ENCODE measurements at regions not wholly inside any gene's neighbourhood (a gene's known extent, or its start where the extent isn't known, plus 50 kb on each side); places are given as distances from the start of the nearest gene placed in this dataset.
"Not testable (repeated sequence)": the region's sequence is repeated elsewhere in the genome, so short reads cannot be mapped to it uniquely, and the experiment has no call there.

GRCh38 chr9:62897411-62898225, 1707.8 kb downstream of the SPATA31A7 start:
- Mint-ChIP-seq H3K4me3 (peak overlapping the region; percentile 95), H3K27ac (peak overlapping the region; percentile 99)
- POLR2A ChIA-PET; H3K27me3 Mint-ChIP-seq (ENCODE audit: low read depth); H3K4me1 Mint-ChIP-seq; H3K36me3 Mint-ChIP-seq; ATAC-seq; CTCF ChIA-PET; H3K9me3 Mint-ChIP-seq: not testable (repeated sequence)
- DNase-seq (ENCODE audit: low spot score), result peak; percentile 52

- H3K4me3 Mint-ChIP-seq; H3K27me3 Mint-ChIP-seq (ENCODE audit: low read depth); H3K4me1 Mint-ChIP-seq; H3K36me3 Mint-ChIP-seq; DNase-seq (ENCODE audit: low spot score); CTCF ChIA-PET; ATAC-seq; POLR2A ChIA-PET; H3K9me3 Mint-ChIP-seq; H3K27ac Mint-ChIP-seq: not testable (repeated sequence)
Observed at GRCh38 chr9:62899666-62900065, 1709.8 kb downstream of the SPATA31A7 start.

- DNase-seq (ENCODE audit: low spot score); POLR2A ChIA-PET; H3K27me3 Mint-ChIP-seq (ENCODE audit: low read depth); CTCF ChIA-PET; H3K4me1 Mint-ChIP-seq; H3K9me3 Mint-ChIP-seq; H3K27ac Mint-ChIP-seq; H3K36me3 Mint-ChIP-seq; ATAC-seq; H3K4me3 Mint-ChIP-seq: not testable (repeated sequence)
Observed at GRCh38 chr9:62904061-62904460, 1714.2 kb downstream of the SPATA31A7 start.

- H3K9me3 Mint-ChIP-seq; H3K4me1 Mint-ChIP-seq; H3K4me3 Mint-ChIP-seq; CTCF ChIA-PET; H3K36me3 Mint-ChIP-seq; H3K27ac Mint-ChIP-seq; H3K27me3 Mint-ChIP-seq (ENCODE audit: low read depth); DNase-seq (ENCODE audit: low spot score); ATAC-seq; POLR2A ChIA-PET: not testable (repeated sequence)
Observed at GRCh38 chr9:62905722-62906121, 1715.9 kb downstream of the SPATA31A7 start.

GRCh38 chr9:62907866-62908265, 1718.0 kb downstream of the SPATA31A7 start:
- H3K4me1 Mint-ChIP-seq; H3K4me3 Mint-ChIP-seq; H3K27me3 Mint-ChIP-seq (ENCODE audit: low read depth); H3K36me3 Mint-ChIP-seq; H3K9me3 Mint-ChIP-seq; ATAC-seq; DNase-seq (ENCODE audit: low spot score); CTCF ChIA-PET; H3K27ac Mint-ChIP-seq; POLR2A ChIA-PET: not testable (repeated sequence)

- H3K27ac Mint-ChIP-seq; DNase-seq (ENCODE audit: low spot score); H3K4me1 Mint-ChIP-seq; ATAC-seq; POLR2A ChIA-PET; H3K27me3 Mint-ChIP-seq (ENCODE audit: low read depth); CTCF ChIA-PET; H3K4me3 Mint-ChIP-seq; H3K36me3 Mint-ChIP-seq; H3K9me3 Mint-ChIP-seq: not testable (repeated sequence)
Observed at GRCh38 chr9:62908271-62908670, 1718.4 kb downstream of the SPATA31A7 start.

- DNase-seq (ENCODE audit: low spot score); ATAC-seq; POLR2A ChIA-PET; H3K27ac Mint-ChIP-seq; CTCF ChIA-PET; H3K4me3 Mint-ChIP-seq; H3K27me3 Mint-ChIP-seq (ENCODE audit: low read depth); H3K36me3 Mint-ChIP-seq; H3K9me3 Mint-ChIP-seq; H3K4me1 Mint-ChIP-seq: not testable (repeated sequence)
Observed at GRCh38 chr9:62909447-62909846, 1719.6 kb downstream of the SPATA31A7 start.

GRCh38 chr9:62912278-62912677, 1722.4 kb downstream of the SPATA31A7 start:
- ATAC-seq; H3K4me1 Mint-ChIP-seq; H3K9me3 Mint-ChIP-seq; DNase-seq (ENCODE audit: low spot score); CTCF ChIA-PET; H3K36me3 Mint-ChIP-seq; POLR2A ChIA-PET; H3K4me3 Mint-ChIP-seq; H3K27ac Mint-ChIP-seq: not testable (repeated sequence)
- peaks cover 11% of the 10 kb centered on the region for H3K27me3 Mint-ChIP-seq (ENCODE audit: low read depth)

GRCh38 chr9:62915168-62915567, 1725.3 kb downstream of the SPATA31A7 start:
- POLR2A ChIA-PET; CTCF ChIA-PET; H3K36me3 Mint-ChIP-seq; H3K9me3 Mint-ChIP-seq; DNase-seq (ENCODE audit: low spot score); H3K4me1 Mint-ChIP-seq; H3K27ac Mint-ChIP-seq; H3K4me3 Mint-ChIP-seq: not testable (repeated sequence)
- peak; percentile 45 for ATAC-seq
- H3K27me3 Mint-ChIP-seq (ENCODE audit: low read depth), result peaks cover 11% of the 10 kb centered on the region

GRCh38 chr9:62915661-62916060, 1725.8 kb downstream of the SPATA31A7 start:
- POLR2A ChIA-PET; H3K4me3 Mint-ChIP-seq; H3K9me3 Mint-ChIP-seq; H3K4me1 Mint-ChIP-seq; DNase-seq (ENCODE audit: low spot score); H3K27me3 Mint-ChIP-seq (ENCODE audit: low read depth); H3K27ac Mint-ChIP-seq; H3K36me3 Mint-ChIP-seq; CTCF ChIA-PET: not testable (repeated sequence)
- peak; percentile 100 for ATAC-seq

- H3K4me1 Mint-ChIP-seq, POLR2A ChIA-PET, CTCF ChIA-PET: not testable (repeated sequence)
Observed at GRCh38 chr9:62918648-62919385, 1729.0 kb downstream of the SPATA31A7 start.

GRCh38 chr9:62931484-62931883, 1741.6 kb downstream of the SPATA31A7 start:
- H3K9me3 Mint-ChIP-seq; POLR2A ChIA-PET; ATAC-seq; CTCF ChIA-PET; H3K27ac Mint-ChIP-seq; H3K4me1 Mint-ChIP-seq; H3K36me3 Mint-ChIP-seq; H3K4me3 Mint-ChIP-seq; H3K27me3 Mint-ChIP-seq (ENCODE audit: low read depth); DNase-seq (ENCODE audit: low spot score): not testable (repeated sequence)

More at GRCh38 chr9:62918648-62919385, 1729.0 kb downstream of the SPATA31A7 start:
- not testable (repeated sequence) for DNase-seq (ENCODE audit: low spot score); H3K27ac Mint-ChIP-seq; H3K36me3 Mint-ChIP-seq; H3K4me3 Mint-ChIP-seq; ATAC-seq; H3K9me3 Mint-ChIP-seq
- H3K27me3 Mint-ChIP-seq (ENCODE audit: low read depth), result peaks cover 13% of the 10 kb centered on the region

- ATAC-seq, result peak; percentile 73
- H3K27ac Mint-ChIP-seq; H3K4me1 Mint-ChIP-seq; H3K4me3 Mint-ChIP-seq; POLR2A ChIA-PET; DNase-seq (ENCODE audit: low spot score); H3K9me3 Mint-ChIP-seq; CTCF ChIA-PET; H3K27me3 Mint-ChIP-seq (ENCODE audit: low read depth); H3K36me3 Mint-ChIP-seq: not testable (repeated sequence)
Observed at GRCh38 chr9:62952840-62953239, 1763.0 kb downstream of the SPATA31A7 start.
